HepG2 (cell line): ENCODE measurements at regions not wholly inside any gene's neighbourhood (a gene's known extent, or its start where the extent isn't known, plus 50 kb on each side); places are given as distances from the start of the nearest gene placed in this dataset.

Experiments used
- ATF2 ChIP-seq: sonication (generic); formaldehyde crosslinking; IDR thresholded peaks from 2 replicates; pipeline ENCODE4 v1.4.0; 2020; ENCODE audit warnings: missing genetic modification reagents
- CREM ChIP-seq, 2 experiments: sonication (generic) in 1 of 2; formaldehyde crosslinking in 1 of 2; IDR thresholded peaks; 2 replicates each; pipeline versions ENCODE4 v1.4.0 to v1.6.1; 2016 to 2020; ENCODE audit warnings: antibody characterized with exemption in 1 of 2, mild to moderate bottlenecking in 1 of 2, missing genetic modification reagents in 1 of 2
- CTCF ChIP-seq: sonication (generic); formaldehyde crosslinking; IDR thresholded peaks from 2 replicates; pipeline ENCODE4 v1.5.0; 2020; ENCODE audit warnings: mild to moderate bottlenecking, missing genetic modification reagents, moderate library complexity
- HMGXB4 ChIP-seq, 2 experiments: sonication (generic) in 1 of 2; formaldehyde crosslinking in 1 of 2; IDR thresholded peaks; 2 replicates each; pipeline versions ENCODE4 v1.4.0 to v1.6.1; 2018 to 2020; ENCODE audit warnings: missing genetic modification reagents in 2 of 2, borderline replicate concordance in 1 of 2, low read depth in 1 of 2, mild to moderate bottlenecking in 1 of 2, missing biosample characterization in 1 of 2
- LBX2 ChIP-seq: sonication (generic); formaldehyde crosslinking; IDR thresholded peaks from 2 replicates; pipeline ENCODE4 v1.5.0; 2020; ENCODE audit warnings: missing genetic modification reagents, mild to moderate bottlenecking, borderline replicate concordance
- POLR2A ChIP-seq, 2 experiments: IDR thresholded peaks; 2 replicates each; pipeline ENCODE4 v1.6.1; 2011; ENCODE audit warnings: low read depth in 2 of 2, low read length in 2 of 2, mild to moderate bottlenecking in 1 of 2, moderate library complexity in 1 of 2; ENCODE audit not compliant: insufficient read depth in 1 of 2
- RFX5 ChIP-seq: IDR thresholded peaks from 2 replicates; pipeline ENCODE4 v1.6.1; 2011; ENCODE audit warnings: low read depth, low read length, improper control_type of control experiment
- SNRNP70 ChIP-seq: fragments of 200-400 bp; formaldehyde crosslinking; IDR thresholded peaks from 2 replicates; pipeline ENCODE4 v1.6.1; 2017; ENCODE audit warnings: mild to moderate bottlenecking, low read depth, low read length, moderate library complexity
- ZBTB33 ChIP-seq: sonication (generic); formaldehyde crosslinking; IDR thresholded peaks from 2 replicates; pipeline ENCODE4 v1.4.0; 2020; ENCODE audit warnings: missing genetic modification reagents
- ZFP41 ChIP-seq: sonication (generic); formaldehyde crosslinking; IDR thresholded peaks from 2 replicates; pipeline ENCODE4 v1.4.0; 2020; ENCODE audit warnings: mild to moderate bottlenecking, missing genetic modification reagents, borderline replicate concordance

GRCh38 chr7:68309271-68309670 lies 1289.0 kb upstream of the AUTS2 start:
- TF ChIP-seq ZFP41 (CRISPR knock-in tag) (no peak), SNRNP70 (no peak), ZBTB33 (no peak), CTCF (CRISPR knock-in tag) (no peak), RFX5 (no peak), CREM (IDR thresholded peaks at IDR 0.05) (no peak), CREM (CRISPR knock-in tag; IDR thresholded peaks at IDR 0.05) (no peak), ATF2 (CRISPR knock-in tag) (no peak), HMGXB4 (CRISPR knock-in tag; IDR thresholded peaks at IDR 0.05; ENCODE audit: borderline replicate concordance in 1 of 2, low read depth in 1 of 2) (no peak), POLR2A (IDR thresholded peaks at IDR 0.05; ENCODE audit: insufficient read depth in 1 of 2, low read depth in 2 of 2, low read length in 2 of 2) (no peak), LBX2 (no peak)
